IPS DF 4.7 (cell line): ENCODE measurements at regions not wholly inside any gene's neighbourhood (a gene's known extent, or its start where the extent isn't known, plus 50 kb on each side); places are given as distances from the start of the nearest gene placed in this dataset.

ENCODE experiments used
- DNase-seq: peaks from one replicate; pipeline ENCODE4 v3.0.0-alpha.2; 2013; ENCODE audit warnings: low spot score; ENCODE audit errors: extremely low read depth

- no peak for DNase-seq
Observed at GRCh38 chr13:64934569-64935362, 2295.4 kb downstream of the PCDH9 start.

- DNase-seq = no peak
Observed at GRCh38 chr13:64930636-64931035, 2299.5 kb downstream of the PCDH9 start.

- DNase-seq = no peak
Observed at GRCh38 chr13:64928696-64929499, 2301.2 kb downstream of the PCDH9 start.

GRCh38 chr13:64925727-64926126, 2304.4 kb downstream of the PCDH9 start:
- no peak for DNase-seq

GRCh38 chr13:64925284-64925683, 2304.9 kb downstream of the PCDH9 start:
- no peak for DNase-seq

GRCh38 chr13:64924401-64924800, 2305.7 kb downstream of the PCDH9 start:
- no peak for DNase-seq

GRCh38 chr13:64917566-64917965, 2312.6 kb downstream of the PCDH9 start:
- DNase-seq = no peak

- DNase-seq = no peak
Observed at GRCh38 chr13:64912141-64912540, 2318.0 kb downstream of the PCDH9 start.

- DNase-seq = no peak
Observed at GRCh38 chr13:64910096-64910495, 2320.0 kb downstream of the PCDH9 start.

GRCh38 chr13:64909184-64909583, 2321.0 kb downstream of the PCDH9 start:
- no peak for DNase-seq

- no peak for DNase-seq
Observed at GRCh38 chr13:64900039-64900438, 2330.1 kb downstream of the PCDH9 start.

GRCh38 chr13:64884976-64885375, 2345.2 kb downstream of the PCDH9 start:
- no peak for DNase-seq

- DNase-seq = no peak
Observed at GRCh38 chr13:64877176-64877575, 2353.0 kb downstream of the PCDH9 start.

GRCh38 chr13:64871742-64872141, 2358.4 kb downstream of the PCDH9 start:
- no peak for DNase-seq

GRCh38 chr13:64869539-64869938, 2360.6 kb downstream of the PCDH9 start:
- DNase-seq = no peak

GRCh38 chr13:64867856-64868255, 2362.3 kb downstream of the PCDH9 start:
- no peak for DNase-seq

GRCh38 chr13:64866331-64866730, 2363.8 kb downstream of the PCDH9 start:
- DNase-seq = no peak

GRCh38 chr13:64855506-64855905, 2374.6 kb downstream of the PCDH9 start:
- DNase-seq = no peak

GRCh38 chr13:64850017-64850416, 2380.1 kb downstream of the PCDH9 start:
- no peak for DNase-seq

GRCh38 chr13:64849196-64849595, 2380.9 kb downstream of the PCDH9 start:
- DNase-seq = no peak

GRCh38 chr13:64847767-64848166, 2382.4 kb downstream of the PCDH9 start:
- no peak for DNase-seq

- DNase-seq = no peak
Observed at GRCh38 chr13:64845110-64845509, 2385.0 kb downstream of the PCDH9 start.

GRCh38 chr13:64819081-64819480, 2411.1 kb downstream of the PCDH9 start:
- DNase-seq = no peak
